Immature natural killer cell (primary cell): ENCODE measurements at regions not wholly inside any gene's neighbourhood (a gene's known extent, or its start where the extent isn't known, plus 50 kb on each side); places are given as distances from the start of the nearest gene placed in this dataset.
A peak's percentile ranks its signal among the peaks of the same experiment; 100 is the strongest.
"Not testable (repeated sequence)": the region's sequence is repeated elsewhere in the genome, so short reads cannot be mapped to it uniquely, and the experiment has no call there.

Source experiments
- DNase-seq, 3 donors: peaks; one replicate each; pipeline ENCODE4 v3.0.0; 2022; ENCODE audit warnings: mixed read lengths in 1 of 3
- H3K27ac Mint-ChIP-seq, 6 donors: one replicate each; pipeline ENCODE4 v1.8.0; 2020; ENCODE audit warnings: mixed read lengths in 6 of 6, mild to moderate bottlenecking in 5 of 6, inconsistent platforms in 4 of 6, moderate library complexity in 3 of 6
- H3K27me3 Mint-ChIP-seq, 3 donors: one replicate each; pipeline ENCODE4 v1.8.0; 2020 to 2021; ENCODE audit warnings: low read depth in 3 of 3, mild to moderate bottlenecking in 3 of 3, mixed read lengths in 3 of 3, moderate library complexity in 3 of 3, inconsistent platforms in 1 of 3
- H3K36me3 Mint-ChIP-seq, 3 donors: one replicate each; pipeline ENCODE4 v1.8.0; 2020; ENCODE audit warnings: mixed read lengths in 3 of 3, inconsistent platforms in 2 of 3, mild to moderate bottlenecking in 2 of 3
- H3K4me1 Mint-ChIP-seq, 2 donors: one replicate each; pipeline ENCODE4 v1.8.0; 2020; ENCODE audit warnings: inconsistent platforms in 2 of 2, mild to moderate bottlenecking in 2 of 2, mixed read lengths in 2 of 2, moderate library complexity in 1 of 2
- H3K4me3 Mint-ChIP-seq, 5 donors: one replicate each; pipeline ENCODE4 v1.8.0; 2020; ENCODE audit warnings: mild to moderate bottlenecking in 5 of 5, mixed read lengths in 5 of 5, inconsistent platforms in 3 of 5, moderate library complexity in 3 of 5
- H3K9me3 Mint-ChIP-seq, 6 donors: one replicate each; pipeline ENCODE4 v1.8.0; 2020; ENCODE audit warnings: mild to moderate bottlenecking in 6 of 6, mixed read lengths in 6 of 6, inconsistent platforms in 4 of 6, moderate library complexity in 3 of 6

DNA sequence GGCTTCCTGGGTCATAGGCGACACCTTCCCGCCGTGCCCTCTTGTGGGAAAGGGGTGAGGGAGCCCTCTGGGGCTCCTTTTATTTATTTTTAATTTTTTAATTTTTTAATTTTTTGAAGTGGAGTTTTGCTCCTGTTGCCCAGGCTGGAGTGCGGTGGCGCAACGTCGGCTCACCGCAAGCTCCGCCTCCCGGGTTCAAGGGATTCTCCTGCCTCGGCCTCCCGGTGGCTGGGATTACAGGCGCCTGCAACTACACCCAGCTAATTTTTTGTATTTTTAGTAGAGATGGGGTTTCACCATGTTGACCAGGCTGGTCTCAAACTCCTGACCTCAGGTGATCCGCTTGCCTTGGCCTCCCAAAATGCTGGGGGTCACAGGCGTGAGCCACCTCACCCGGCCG is 49.9 kb upstream of the ELFN1 start:
- not testable (repeated sequence) for H3K9me3 Mint-ChIP-seq, H3K27ac Mint-ChIP-seq, H3K36me3 Mint-ChIP-seq

DNA sequence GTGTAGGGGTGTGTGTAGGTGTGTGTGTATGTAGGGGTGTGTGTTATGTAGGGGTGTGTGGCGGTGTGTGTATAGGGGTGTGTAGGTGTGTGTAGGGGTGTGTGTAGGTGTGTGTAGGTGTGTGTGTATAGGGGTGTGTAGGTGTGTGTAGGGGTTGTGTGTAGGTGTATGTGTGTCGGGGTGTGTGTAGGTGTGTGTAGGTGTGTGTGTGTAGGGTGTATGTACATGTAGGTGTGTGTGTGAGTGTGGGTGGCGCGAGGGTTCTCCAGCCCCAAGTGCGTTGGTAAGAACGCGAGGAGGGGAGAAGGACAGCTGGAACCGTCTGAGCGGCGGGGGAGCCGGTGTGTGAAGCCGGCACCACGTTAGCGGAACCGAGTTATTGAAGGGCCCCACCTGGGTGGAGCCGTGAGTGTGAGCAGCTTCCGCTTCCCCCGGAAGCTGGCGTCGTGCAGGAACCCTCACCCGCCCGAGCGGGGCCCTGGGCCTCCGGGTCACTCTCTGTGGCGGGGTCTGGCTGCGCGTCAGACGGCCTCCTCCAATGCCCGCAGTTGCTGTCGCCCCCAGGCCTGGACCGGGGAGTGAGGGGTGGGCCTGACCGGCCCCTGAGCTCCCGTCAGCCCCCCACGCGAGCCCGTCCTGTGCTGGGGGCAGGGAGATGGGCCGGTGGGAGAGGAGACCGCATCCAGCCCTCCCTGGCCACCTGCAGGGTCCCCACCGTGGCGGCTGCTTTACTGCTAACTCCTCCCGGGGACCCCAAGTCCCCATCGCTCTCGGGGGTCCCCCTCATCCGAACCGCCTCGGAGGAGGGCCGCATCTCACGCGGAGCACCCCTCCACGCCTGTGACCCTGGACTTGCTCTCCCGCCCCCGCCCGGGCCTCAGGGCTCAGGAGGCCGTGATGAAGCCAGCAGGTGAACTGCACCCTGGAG is 49.6 kb upstream of the PSMG3 start:
- Mint-ChIP-seq H3K4me1 (no peaks in the 10 kb centered on the region), H3K9me3 (no peaks in the 10 kb centered on the region), H3K27me3 (peaks cover 0 to 6% (median 3%) of the 10 kb centered on the region in 3 donors), H3K4me3 (peak overlapping the region in 1 of 5 donors; percentile 25), H3K36me3 (no peaks in the 10 kb centered on the region), H3K27ac (no peak overlapping the region)
- DNase-seq: peak in 1 of 3 donors; percentile 1

More for the DNA sequence above, 49.9 kb upstream of the ELFN1 start:
- H3K4me3 Mint-ChIP-seq, H3K4me1 Mint-ChIP-seq, H3K27me3 Mint-ChIP-seq, DNase-seq: not testable (repeated sequence)
